Left ventricle myocardium inferior (tissue), 1 donor: ENCODE measurements at regions not wholly inside any gene's neighbourhood (a gene's known extent, or its start where the extent isn't known, plus 50 kb on each side); places are given as distances from the start of the nearest gene placed in this dataset.

Experiments
- DNase-seq: peaks from one replicate; pipeline ENCODE4 v3.0.0-alpha.2; 2020
- H3K27ac ChIP-seq: fragments of 200-600 bp; replicated peaks from 2 replicates; pipeline ENCODE4 v1.8.0; 2021
- H3K27me3 ChIP-seq: fragments of 200-600 bp; 2 replicates; pipeline ENCODE4 v1.8.0; 2021; ENCODE audit warnings: low read depth
- H3K36me3 ChIP-seq: fragments of 200-600 bp; 2 replicates; pipeline ENCODE4 v1.8.0; 2021
- H3K4me1 ChIP-seq: fragments of 200-600 bp; 2 replicates; pipeline ENCODE4 v1.8.0; 2021
- H3K4me3 ChIP-seq: fragments of 200-600 bp; 2 replicates; pipeline ENCODE4 v1.8.0; 2021; ENCODE audit warnings: mild to moderate bottlenecking, moderate library complexity
- H3K9me3 ChIP-seq: fragments of 200-600 bp; replicated peaks from 2 replicates; pipeline ENCODE4 v1.8.0; 2021
- intact Hi-C: fragments of 100-400 bp; cut with micrococcal nuclease; formaldehyde crosslinking; loops from one replicate; pipeline ENCODE4 v1.11.0; 2022
- TF ChIP-seq, protein P1 (sequence below): fragments of 200-600 bp; IDR thresholded peaks from 2 replicates; pipeline ENCODE4 v1.8.0; 2021; ENCODE audit warnings: antibody characterized with exemption, mild to moderate bottlenecking, borderline replicate concordance
- donor health status: DM: no; HTN: yes; CAD: no; lungs with severe emphysema.

GRCh38 chr4:180805101-180805500, 1438.1 kb upstream of the TENM3 start:
- no peaks in the 10 kb centered on the region for H3K27me3 ChIP-seq
- no peaks in the 10 kb centered on the region for H3K9me3 ChIP-seq
- intact Hi-C loops: no loop called here
- no peak overlapping the region for H3K4me3 ChIP-seq
- TF ChIP-seq, protein P1, sequence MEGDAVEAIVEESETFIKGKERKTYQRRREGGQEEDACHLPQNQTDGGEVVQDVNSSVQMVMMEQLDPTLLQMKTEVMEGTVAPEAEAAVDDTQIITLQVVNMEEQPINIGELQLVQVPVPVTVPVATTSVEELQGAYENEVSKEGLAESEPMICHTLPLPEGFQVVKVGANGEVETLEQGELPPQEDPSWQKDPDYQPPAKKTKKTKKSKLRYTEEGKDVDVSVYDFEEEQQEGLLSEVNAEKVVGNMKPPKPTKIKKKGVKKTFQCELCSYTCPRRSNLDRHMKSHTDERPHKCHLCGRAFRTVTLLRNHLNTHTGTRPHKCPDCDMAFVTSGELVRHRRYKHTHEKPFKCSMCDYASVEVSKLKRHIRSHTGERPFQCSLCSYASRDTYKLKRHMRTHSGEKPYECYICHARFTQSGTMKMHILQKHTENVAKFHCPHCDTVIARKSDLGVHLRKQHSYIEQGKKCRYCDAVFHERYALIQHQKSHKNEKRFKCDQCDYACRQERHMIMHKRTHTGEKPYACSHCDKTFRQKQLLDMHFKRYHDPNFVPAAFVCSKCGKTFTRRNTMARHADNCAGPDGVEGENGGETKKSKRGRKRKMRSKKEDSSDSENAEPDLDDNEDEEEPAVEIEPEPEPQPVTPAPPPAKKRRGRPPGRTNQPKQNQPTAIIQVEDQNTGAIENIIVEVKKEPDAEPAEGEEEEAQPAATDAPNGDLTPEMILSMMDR: no peak
- no peaks in the 10 kb centered on the region for H3K36me3 ChIP-seq
- no peak overlapping the region for H3K27ac ChIP-seq
- H3K4me1 ChIP-seq: no peaks in the 10 kb centered on the region
- DNase-seq: no peak

DNA sequence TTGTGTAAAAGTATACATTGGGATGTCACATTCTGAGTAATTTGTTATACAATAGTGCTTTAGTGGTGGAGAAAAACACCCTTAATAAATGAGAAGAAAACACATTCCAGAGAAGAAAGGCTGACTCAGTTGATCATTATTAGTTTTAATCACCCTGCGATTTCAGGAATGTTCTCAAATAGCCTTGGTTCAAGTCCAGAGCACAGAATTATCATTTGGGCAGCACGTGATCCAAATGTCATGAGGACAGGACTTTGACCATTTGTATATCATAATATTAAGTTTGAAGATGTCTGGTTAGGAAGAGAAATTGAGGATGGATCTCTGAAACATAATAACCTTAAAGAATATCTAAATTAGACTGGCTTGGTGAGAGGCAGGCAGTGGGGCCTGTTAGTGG, 1434.3 kb upstream of the TENM3 start:
- TF ChIP-seq, protein P1: no peak
- H3K4me1 ChIP-seq: no peaks in the 10 kb centered on the region
- no peak overlapping the region for H3K27ac ChIP-seq
- intact Hi-C loops: no loop called here
- no peak overlapping the region for H3K4me3 ChIP-seq
- no peaks in the 10 kb centered on the region for H3K36me3 ChIP-seq
- H3K9me3 ChIP-seq: no peaks in the 10 kb centered on the region
- no peaks in the 10 kb centered on the region for H3K27me3 ChIP-seq
- DNase-seq: no peak

- H3K27ac ChIP-seq: no peak overlapping the region
- H3K36me3 ChIP-seq: no peaks in the 10 kb centered on the region
- no peak overlapping the region for H3K4me3 ChIP-seq
- no peaks in the 10 kb centered on the region for H3K4me1 ChIP-seq
- H3K9me3 ChIP-seq: no peaks in the 10 kb centered on the region
- no peak for DNase-seq
- no peaks in the 10 kb centered on the region for H3K27me3 ChIP-seq
- TF ChIP-seq, protein P1: no peak
- intact Hi-C loops: no loop called here
Observed at GRCh38 chr4:180809439-180809838, 1433.8 kb upstream of the TENM3 start.

GRCh38 chr4:180810581-180810980, 1432.6 kb upstream of the TENM3 start:
- TF ChIP-seq, protein P1: no peak
- no peak overlapping the region for H3K4me3 ChIP-seq
- H3K4me1 ChIP-seq: no peaks in the 10 kb centered on the region
- no peak overlapping the region for H3K27ac ChIP-seq
- no peaks in the 10 kb centered on the region for H3K36me3 ChIP-seq
- H3K27me3 ChIP-seq: no peaks in the 10 kb centered on the region
- H3K9me3 ChIP-seq: no peaks in the 10 kb centered on the region
- DNase-seq: no peak
- intact Hi-C loops: no loop called here

DNA sequence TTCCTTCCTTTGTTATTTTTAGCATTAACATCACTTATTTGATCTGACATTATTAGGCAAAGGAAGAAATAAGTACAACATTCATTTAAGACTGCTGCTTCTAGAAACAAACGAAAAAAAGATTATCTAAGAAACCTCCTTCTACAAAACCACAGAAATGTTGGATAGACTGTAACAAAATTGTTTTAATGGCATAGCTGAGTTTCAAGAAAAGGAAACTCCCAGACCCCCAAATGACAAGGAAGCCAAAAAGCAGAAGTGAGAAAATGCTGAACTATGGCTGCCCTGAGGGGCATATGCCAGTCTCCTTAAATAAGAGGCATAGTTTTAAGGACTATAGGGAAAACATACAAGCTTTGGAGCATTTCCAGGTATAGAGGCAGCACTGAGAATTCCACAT, 1431.6 kb upstream of the TENM3 start:
- intact Hi-C loops: no loop called here
- Histone ChIP-seq H3K4me1 (no peaks in the 10 kb centered on the region), H3K4me3 (no peak overlapping the region), H3K36me3 (no peaks in the 10 kb centered on the region), H3K27me3 (no peaks in the 10 kb centered on the region), H3K9me3 (no peaks in the 10 kb centered on the region), H3K27ac (no peak overlapping the region)
- DNase-seq: no peak
- TF ChIP-seq, protein P1: no peak

DNA sequence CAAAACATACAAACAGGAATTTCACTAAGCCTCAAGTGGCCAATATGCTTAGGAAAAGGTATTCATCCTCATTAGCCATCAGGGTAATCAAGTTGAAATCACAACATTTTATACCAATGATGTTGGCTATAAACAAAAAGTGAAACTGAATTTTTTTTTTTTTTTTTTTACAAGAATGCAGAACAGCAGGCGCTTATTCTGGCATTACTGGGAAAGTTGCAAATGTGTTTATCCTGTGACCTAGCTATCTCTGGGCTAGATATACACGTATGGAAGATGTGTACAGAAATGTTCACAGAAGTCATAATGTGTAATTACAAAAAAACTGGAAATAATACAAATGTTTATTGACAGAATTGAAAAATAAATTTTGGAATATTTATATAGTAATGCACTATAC, 1430.4 kb upstream of the TENM3 start:
- TF ChIP-seq, protein P1: no peak
- H3K36me3 ChIP-seq: no peaks in the 10 kb centered on the region
- H3K27ac ChIP-seq: no peak overlapping the region
- no peaks in the 10 kb centered on the region for H3K27me3 ChIP-seq
- no peaks in the 10 kb centered on the region for H3K9me3 ChIP-seq
- intact Hi-C loops: no loop called here
- H3K4me3 ChIP-seq: no peak overlapping the region
- no peak for DNase-seq
- H3K4me1 ChIP-seq: no peaks in the 10 kb centered on the region
